ENCODE measurements at regions not wholly inside any gene's neighbourhood (a gene's known extent, or its start where the extent isn't known, plus 50 kb on each side); places are given as distances from the start of the nearest gene placed in this dataset.
"Not testable (repeated sequence)": the region's sequence is repeated elsewhere in the genome, so short reads cannot be mapped to it uniquely, and the experiment has no call there.

- DNase-seq: no peak
These were observed 352.4 kb downstream of the SOCS6 start for GRCh38 chr18:70641156-70641775.

- DNase-seq: no peak
These were observed 351.6 kb downstream of the SOCS6 start for GRCh38 chr18:70640336-70640887.

GRCh38 chr18:70636991-70637390 is 348.1 kb downstream of the SOCS6 start:
- DNase-seq: no peak

- DNase-seq: no peak
These were observed 345.8 kb downstream of the SOCS6 start for GRCh38 chr18:70634576-70635147.

- DNase-seq: no peak
These were observed 338.4 kb downstream of the SOCS6 start for GRCh38 chr18:70627182-70627802.

- no peak for DNase-seq
These were observed 334.0 kb downstream of the SOCS6 start for GRCh38 chr18:70622622-70623419.

- DNase-seq: no peak
These were observed 332.9 kb downstream of the SOCS6 start for GRCh38 chr18:70621710-70622109.

GRCh38 chr18:70620837-70621612 is 332.2 kb downstream of the SOCS6 start:
- DNase-seq: no peak

GRCh38 chr18:70617020-70617763 is 328.3 kb downstream of the SOCS6 start:
- no peak for DNase-seq

- no peak for DNase-seq
These were observed 311.5 kb downstream of the SOCS6 start for GRCh38 chr18:70600225-70600925.

GRCh38 chr18:70598406-70598805 is 309.6 kb downstream of the SOCS6 start:
- no peak for DNase-seq

GRCh38 chr18:70582981-70583380 is 294.1 kb downstream of the SOCS6 start:
- DNase-seq: no peak

- DNase-seq: no peak
These were observed 289.6 kb downstream of the SOCS6 start for GRCh38 chr18:70578480-70578879.

- no peak for DNase-seq
These were observed 288.2 kb downstream of the SOCS6 start for GRCh38 chr18:70577023-70577420.

GRCh38 chr18:70576276-70577022 is 287.6 kb downstream of the SOCS6 start:
- no peak for DNase-seq

GRCh38 chr18:70574951-70575350 is 286.1 kb downstream of the SOCS6 start:
- not testable (repeated sequence) for DNase-seq

GRCh38 chr18:70569647-70570046 is 280.8 kb downstream of the SOCS6 start:
- DNase-seq: not testable (repeated sequence)

GRCh38 chr18:70559446-70559845 is 270.6 kb downstream of the SOCS6 start:
- no peak for DNase-seq

GRCh38 chr18:70558371-70558770 is 269.5 kb downstream of the SOCS6 start:
- no peak for DNase-seq

- DNase-seq: no peak
These were observed 266.1 kb downstream of the SOCS6 start for GRCh38 chr18:70554854-70555445.
